GM12872 (cell line): ENCODE measurements at regions not wholly inside any gene's neighbourhood (a gene's known extent, or its start where the extent isn't known, plus 50 kb on each side); places are given as distances from the start of the nearest gene placed in this dataset.

Experiments
- TF ChIP-seq, protein P1 (sequence below): IDR thresholded peaks from 3 replicates; pipeline ENCODE4 v1.5.1; 2011; ENCODE audit warnings: low read depth, mild to moderate bottlenecking, low read length, moderate library complexity; ENCODE audit not compliant: insufficient read depth

DNA sequence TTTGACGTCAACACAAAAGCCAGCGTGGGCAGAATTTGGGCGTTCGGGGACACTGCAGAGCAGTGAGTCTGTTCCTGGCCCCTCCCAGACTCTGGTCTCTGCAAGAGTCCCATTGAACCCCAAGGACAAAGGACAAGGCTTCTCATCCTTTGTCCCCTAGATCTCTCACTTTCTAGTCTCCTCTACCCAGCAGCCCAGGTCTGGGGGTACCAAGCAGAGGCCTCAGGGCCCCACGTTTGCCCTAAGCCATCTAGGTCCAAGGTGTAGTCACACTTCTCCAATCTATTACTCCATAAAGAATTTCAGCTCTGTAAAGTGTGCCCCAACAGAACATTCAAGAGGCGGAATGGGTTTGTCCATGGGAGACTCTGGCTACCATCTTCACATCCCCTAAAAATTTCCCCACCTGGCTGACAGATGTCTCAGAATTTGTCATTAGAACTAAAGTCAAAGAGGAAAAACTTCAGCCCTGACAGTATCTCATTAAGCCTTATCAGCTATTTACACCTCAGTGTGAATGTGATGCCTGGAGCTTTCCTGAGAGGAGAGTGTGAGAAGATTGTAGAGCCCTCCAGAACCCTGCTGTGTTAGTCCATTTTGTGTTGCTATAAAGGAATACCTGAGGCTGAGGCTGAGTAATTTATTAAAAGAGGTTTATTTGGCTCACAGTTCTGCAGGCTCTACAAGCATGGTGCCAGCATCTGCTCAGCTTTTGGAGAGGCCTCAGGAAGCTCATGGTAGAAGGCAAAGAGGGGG is 81.4 kb upstream of the HABP2 start:
- TF ChIP-seq, protein P1, sequence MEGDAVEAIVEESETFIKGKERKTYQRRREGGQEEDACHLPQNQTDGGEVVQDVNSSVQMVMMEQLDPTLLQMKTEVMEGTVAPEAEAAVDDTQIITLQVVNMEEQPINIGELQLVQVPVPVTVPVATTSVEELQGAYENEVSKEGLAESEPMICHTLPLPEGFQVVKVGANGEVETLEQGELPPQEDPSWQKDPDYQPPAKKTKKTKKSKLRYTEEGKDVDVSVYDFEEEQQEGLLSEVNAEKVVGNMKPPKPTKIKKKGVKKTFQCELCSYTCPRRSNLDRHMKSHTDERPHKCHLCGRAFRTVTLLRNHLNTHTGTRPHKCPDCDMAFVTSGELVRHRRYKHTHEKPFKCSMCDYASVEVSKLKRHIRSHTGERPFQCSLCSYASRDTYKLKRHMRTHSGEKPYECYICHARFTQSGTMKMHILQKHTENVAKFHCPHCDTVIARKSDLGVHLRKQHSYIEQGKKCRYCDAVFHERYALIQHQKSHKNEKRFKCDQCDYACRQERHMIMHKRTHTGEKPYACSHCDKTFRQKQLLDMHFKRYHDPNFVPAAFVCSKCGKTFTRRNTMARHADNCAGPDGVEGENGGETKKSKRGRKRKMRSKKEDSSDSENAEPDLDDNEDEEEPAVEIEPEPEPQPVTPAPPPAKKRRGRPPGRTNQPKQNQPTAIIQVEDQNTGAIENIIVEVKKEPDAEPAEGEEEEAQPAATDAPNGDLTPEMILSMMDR: no peak

DNA sequence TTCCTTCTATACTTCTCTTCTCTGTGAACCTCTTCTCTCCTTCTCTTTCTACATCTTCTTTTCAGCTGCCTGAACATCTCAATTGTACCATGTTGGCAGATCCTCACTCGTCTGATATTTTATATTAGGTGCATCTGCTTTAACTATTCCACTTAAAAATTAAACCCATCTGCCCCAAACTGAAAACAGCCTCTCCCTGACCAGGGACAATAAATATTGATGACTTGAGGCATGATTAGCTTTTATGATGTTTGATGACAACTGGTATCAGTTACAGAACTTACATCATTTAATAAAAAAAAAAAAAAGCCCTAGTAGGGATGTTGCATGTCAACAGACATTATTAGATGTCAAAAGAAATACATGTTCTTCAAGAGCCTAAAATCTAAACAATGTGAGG is 79.8 kb upstream of the HABP2 start:
- TF ChIP-seq, protein P1: no peak

DNA sequence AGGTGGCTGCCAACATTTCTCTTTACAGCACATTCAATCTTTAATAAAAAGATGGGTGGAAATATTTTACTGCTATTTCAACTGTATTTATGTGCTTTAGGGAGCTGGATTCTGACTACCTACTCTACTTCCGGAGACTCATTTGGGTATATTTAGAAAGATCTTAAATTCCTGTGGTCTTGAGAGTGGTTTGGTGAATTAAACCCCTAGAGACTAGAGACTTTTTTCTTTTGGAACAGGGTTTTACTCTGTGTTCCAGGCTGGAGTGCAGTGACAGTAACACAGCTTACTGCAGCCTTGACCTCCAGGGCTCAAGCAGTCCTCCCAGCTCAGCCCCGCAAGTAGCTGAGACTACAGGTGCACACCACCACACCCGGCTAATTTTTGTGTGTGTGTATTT is 79.0 kb upstream of the HABP2 start:
- TF ChIP-seq, protein P1: no peak

DNA sequence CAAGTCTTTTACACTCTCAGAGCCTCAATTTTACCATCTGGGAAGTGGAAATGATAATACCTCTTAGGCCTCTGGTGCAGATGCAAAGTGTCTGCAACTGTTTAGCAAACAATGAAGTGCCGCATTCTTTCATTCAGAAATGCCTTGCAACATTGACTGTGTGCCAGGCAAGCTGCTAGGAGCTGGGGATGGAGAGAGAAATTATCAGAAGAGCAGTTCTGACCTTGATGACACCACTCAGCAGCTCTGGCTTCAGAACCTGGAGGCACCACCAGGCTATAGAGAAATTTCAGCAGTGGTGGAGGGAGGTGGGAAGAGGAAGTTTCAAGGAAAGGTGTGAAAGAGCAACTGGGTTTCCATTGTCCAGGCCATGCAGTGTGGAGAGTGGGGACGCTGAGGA is 78.1 kb upstream of the HABP2 start:
- TF ChIP-seq, protein P1: no peak

DNA sequence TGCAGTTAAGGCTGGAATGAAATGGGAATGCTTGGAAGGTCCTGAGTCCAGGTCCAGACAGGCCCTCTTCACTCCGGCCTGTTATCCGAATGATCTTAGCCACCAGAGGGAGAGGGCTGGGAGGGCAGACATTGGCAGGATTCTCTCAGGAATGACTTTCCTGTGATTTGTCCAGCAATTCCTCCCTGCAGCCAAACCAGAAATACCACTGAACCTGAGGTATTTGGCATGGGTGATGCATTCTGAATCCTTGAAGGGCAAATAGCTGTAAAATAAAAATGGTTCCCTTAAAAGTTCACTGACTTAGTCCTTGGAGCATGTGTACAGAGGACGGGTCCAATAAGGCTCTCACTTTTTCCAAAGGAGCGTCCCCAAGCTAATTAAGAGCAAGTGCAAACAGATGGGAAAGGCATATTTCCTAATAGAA is 77.5 kb upstream of the HABP2 start:
- TF ChIP-seq, protein P1: no peak

DNA sequence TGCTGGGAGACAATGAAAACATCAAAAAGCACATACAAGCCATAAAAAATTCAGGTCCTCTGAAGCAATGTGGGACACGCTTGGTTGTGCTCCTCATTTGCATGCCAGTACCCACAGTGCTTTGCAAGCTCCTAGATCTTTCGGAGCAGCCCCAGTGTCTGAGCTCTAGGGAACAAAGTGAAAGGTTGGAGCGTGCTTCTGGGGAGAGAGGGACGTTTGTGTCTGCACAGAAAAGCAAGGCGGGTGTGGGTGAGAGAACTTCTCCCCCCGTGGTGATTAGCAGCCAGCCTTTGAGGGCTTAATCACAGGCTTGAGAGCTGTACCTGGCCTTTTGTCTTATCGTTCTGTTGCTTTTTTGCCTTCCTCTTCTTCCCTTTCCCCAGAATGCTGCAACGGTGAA is 76.7 kb upstream of the HABP2 start:
- TF ChIP-seq, protein P1: no peak

DNA sequence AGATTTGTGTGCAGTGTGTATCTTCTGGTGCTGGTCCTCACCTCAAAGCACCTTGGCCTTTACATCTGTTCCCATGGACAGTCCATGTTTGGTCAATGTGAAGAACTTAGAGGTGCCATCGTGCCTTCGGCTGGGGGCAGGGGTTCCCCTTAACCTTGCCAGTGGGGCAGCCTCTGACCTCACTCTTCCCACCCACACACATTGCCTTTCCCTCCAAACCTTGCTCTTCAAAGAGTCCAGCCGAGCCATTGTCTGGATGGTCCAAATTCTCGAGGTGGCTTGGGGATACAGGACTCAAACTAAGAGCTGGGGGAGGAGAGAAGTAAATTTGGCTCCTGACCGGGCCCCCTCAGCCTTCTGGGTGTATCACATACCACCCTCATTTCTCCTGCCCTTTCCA is 76.2 kb upstream of the HABP2 start:
- TF ChIP-seq, protein P1: no peak
